Esophagus (tissue), 2 donors: ENCODE measurements at regions not wholly inside any gene's neighbourhood (a gene's known extent, or its start where the extent isn't known, plus 50 kb on each side); places are given as distances from the start of the nearest gene placed in this dataset.

Source experiments
- H3K27ac ChIP-seq, 2 donors: one replicate each; pipeline ENCODE4 v1.5.1; 2013; ENCODE audit warnings: low read depth in 2 of 2, mild to moderate bottlenecking in 2 of 2, inconsistent platforms in 1 of 2, low read length in 1 of 2, moderate library complexity in 1 of 2
- H3K27me3 ChIP-seq, 2 donors: one replicate each; pipeline ENCODE4 v1.6.1; 2013; ENCODE audit warnings: low read length in 2 of 2, control low read depth in 1 of 2, mild to moderate bottlenecking in 1 of 2; ENCODE audit not compliant: insufficient read depth in 2 of 2, control insufficient read depth in 1 of 2
- H3K36me3 ChIP-seq, 2 donors: one replicate each; pipeline ENCODE4 v1.6.1; 2013; ENCODE audit warnings: low read length in 1 of 2; ENCODE audit not compliant: control insufficient read depth in 2 of 2, insufficient read depth in 2 of 2
- H3K4me1 ChIP-seq, 2 donors: one replicate each; pipeline ENCODE4 v1.6.1; 2013; ENCODE audit warnings: low read length in 1 of 2; ENCODE audit not compliant: control insufficient read depth in 2 of 2, insufficient read depth in 2 of 2
- H3K4me3 ChIP-seq, 2 donors: one replicate each; pipeline ENCODE4 v1.5.1; 2013; ENCODE audit warnings: low read length in 2 of 2, mild to moderate bottlenecking in 2 of 2, low read depth in 1 of 2, moderate library complexity in 1 of 2
- H3K9me3 ChIP-seq, 2 donors: one replicate each; pipeline ENCODE4 v1.6.1; 2013; ENCODE audit warnings: mild to moderate bottlenecking in 2 of 2, low read depth in 1 of 2, low read length in 1 of 2, moderate library complexity in 1 of 2; ENCODE audit not compliant: control insufficient read depth in 2 of 2, insufficient read depth in 1 of 2
- WGBS, 2 donors: extraction: QIAGEN DNeasy Blood & Tissue Kit; methylation state at CpG; one replicate each; pipeline ENCODE4 v1.1.7; 2013; 5-methylcytosine and 5-hydroxymethylcytosine counted together
- donor health status: healthy with polysubstance abuse.
- donor health status: Bipolar disorder and iron deficiency.

DNA sequence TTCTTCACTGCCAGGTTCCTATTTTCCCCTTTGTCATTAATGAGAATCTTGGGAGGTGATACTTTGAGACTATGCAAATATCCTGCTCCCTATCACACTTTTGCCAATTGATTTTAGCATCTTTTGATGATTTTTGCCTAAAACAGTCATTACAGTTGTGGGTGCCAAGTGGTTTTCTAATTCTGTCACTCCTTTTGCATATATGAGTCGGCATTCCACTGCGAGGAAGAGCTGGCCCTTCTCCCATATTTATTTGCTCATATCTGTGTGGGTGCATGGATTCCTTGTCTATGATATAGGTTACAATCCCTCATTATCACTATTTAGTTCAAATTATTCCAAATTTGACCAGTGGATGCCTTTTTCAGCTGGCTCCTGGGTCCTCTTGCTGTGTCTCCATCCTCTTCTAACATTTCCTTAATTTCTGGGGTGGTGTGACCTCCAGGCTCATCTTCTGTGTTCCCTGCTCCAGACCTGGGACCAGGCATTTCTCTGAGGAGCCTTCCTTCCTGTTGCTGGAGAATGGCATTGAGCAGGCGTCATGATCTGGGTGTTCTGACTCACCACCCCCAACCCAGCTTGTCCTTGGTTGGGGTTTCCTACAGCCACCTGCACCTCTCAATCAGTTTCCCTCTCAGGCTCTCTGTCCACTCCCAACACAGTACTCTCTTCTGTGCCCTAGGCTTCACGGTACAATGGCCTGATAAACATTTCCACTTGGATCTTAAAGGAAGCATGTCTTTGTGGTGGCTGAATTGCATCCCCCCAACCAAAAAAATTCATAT lies 106.7 kb downstream of the NXNL2 start:
- Histone ChIP-seq H3K9me3 (peaks cover 0 to 4% of the 10 kb centered on the region in 2 donors), H3K36me3 (no peaks in the 10 kb centered on the region), H3K27me3 (no peaks in the 10 kb centered on the region), H3K27ac (no peak overlapping the region), H3K4me1 (no peaks in the 10 kb centered on the region), H3K4me3 (no peak overlapping the region)
- WGBS, 2 donors = 64 to 79% methylated on average over 4 of the region's 4 CpGs

DNA sequence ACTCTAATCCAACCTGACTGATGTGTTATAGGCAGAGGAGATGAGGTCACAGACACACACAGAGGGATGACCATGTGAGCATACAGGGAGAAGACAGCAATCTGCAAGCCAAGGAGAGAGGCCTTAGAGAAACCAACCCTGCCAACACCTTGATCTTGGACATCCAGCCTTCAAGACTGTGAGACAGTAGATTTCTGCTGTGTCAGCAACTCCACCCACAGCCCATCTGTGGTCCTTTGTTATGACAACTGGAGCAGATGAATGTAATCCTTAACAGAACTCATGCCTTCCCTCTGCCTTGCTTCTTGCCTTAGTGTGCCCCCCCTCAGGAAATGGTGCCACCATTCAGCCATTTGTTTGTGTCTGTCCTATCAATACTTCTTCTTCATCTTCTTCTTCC lies 107.4 kb downstream of the NXNL2 start:
- Histone ChIP-seq H3K36me3 (no peaks in the 10 kb centered on the region), H3K4me1 (no peaks in the 10 kb centered on the region), H3K9me3 (peaks cover 0 to 4% of the 10 kb centered on the region in 2 donors), H3K4me3 (no peak overlapping the region), H3K27me3 (no peaks in the 10 kb centered on the region), H3K27ac (no peak overlapping the region)

DNA sequence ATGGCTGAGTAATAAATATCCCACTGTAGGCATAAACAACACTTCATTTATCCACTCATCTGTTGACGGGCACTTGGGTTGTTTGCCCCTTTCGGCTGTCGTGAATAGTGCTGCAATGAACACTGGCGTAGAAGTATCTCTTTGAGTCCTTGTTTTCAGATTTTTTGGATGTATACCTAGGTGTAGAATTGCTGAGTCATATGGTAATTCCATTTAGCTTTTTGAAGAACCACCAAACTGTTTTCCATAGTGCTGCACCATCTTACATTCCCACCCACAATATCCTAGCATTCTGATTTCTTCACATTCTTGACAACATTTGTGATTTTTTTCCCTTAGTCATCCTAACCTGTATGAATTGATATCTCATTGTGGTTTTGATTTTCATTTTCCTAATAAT lies 109.0 kb downstream of the NXNL2 start:
- 85 to 91% methylated on average over 4 of the region's 4 CpGs for WGBS, 2 donors
- H3K36me3 ChIP-seq = no peaks in the 10 kb centered on the region
- no peaks in the 10 kb centered on the region for H3K27me3 ChIP-seq
- peaks cover 0 to 4% of the 10 kb centered on the region in 2 donors for H3K9me3 ChIP-seq
- H3K4me3 ChIP-seq = no peak overlapping the region
- H3K27ac ChIP-seq = no peak overlapping the region
- no peaks in the 10 kb centered on the region for H3K4me1 ChIP-seq

DNA sequence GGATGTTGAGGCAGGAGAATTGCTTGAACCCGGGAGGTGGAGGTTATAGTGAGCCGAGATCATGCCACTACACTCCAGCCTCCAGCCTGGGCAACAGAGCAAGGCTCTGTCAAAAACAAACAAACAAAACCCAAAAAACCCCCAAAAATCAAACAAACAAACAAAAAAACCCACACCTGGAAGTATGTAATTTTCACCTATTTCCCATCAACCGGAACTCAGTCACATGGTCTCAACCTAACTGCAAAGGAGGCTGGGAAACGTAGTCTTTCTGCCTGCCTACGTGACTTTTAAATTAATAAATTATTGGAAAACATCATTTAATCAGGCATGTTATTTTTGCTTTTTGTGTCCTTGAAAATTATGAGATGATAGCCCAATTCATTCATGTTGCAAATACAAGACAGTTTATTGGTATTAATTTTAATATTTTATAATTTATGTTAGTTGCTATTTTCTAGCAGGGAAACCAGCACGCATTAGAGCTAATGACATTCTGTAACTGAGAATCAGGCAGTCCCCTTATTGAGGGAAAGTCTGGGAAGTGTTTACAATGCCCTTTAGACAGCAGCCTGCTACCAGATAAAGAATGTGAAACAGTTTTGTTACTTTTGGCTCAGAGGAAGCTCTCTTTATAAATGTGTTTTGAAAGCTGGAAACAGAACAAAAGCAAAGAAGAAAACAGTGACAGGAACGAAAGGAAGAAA lies 110.3 kb downstream of the NXNL2 start:
- Histone ChIP-seq H3K36me3 (no peaks in the 10 kb centered on the region), H3K9me3 (peaks cover 0 to 4% of the 10 kb centered on the region in 2 donors), H3K4me1 (no peaks in the 10 kb centered on the region), H3K27me3 (no peaks in the 10 kb centered on the region), H3K27ac (no peak overlapping the region), H3K4me3 (no peak overlapping the region)
- WGBS, 2 donors = 73% methylated on average over 7 of the region's 7 CpGs

DNA sequence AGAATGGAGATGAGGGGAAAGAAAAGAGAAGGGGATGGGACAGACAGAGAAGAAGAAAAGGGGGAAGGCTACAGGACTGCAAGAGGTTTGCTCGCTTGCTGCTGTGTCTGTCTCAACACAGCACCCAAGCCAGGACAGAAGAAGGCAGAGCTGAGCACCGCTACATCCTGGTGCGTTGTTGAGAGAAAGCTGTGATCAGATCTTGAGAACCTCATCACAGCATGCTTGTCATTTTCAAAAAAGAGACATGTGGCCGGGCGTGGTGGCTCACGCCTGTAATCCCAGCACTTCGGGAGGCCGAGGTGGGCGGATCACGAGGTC lies 110.9 kb downstream of the NXNL2 start:
- Histone ChIP-seq H3K4me1 (no peaks in the 10 kb centered on the region), H3K4me3 (no peak overlapping the region), H3K36me3 (no peaks in the 10 kb centered on the region), H3K27ac (no peak overlapping the region), H3K9me3 (peaks cover 0 to 4% of the 10 kb centered on the region in 2 donors), H3K27me3 (no peaks in the 10 kb centered on the region)
- 85 to 86% methylated on average over 10 of the region's 10 CpGs for WGBS, 2 donors

DNA sequence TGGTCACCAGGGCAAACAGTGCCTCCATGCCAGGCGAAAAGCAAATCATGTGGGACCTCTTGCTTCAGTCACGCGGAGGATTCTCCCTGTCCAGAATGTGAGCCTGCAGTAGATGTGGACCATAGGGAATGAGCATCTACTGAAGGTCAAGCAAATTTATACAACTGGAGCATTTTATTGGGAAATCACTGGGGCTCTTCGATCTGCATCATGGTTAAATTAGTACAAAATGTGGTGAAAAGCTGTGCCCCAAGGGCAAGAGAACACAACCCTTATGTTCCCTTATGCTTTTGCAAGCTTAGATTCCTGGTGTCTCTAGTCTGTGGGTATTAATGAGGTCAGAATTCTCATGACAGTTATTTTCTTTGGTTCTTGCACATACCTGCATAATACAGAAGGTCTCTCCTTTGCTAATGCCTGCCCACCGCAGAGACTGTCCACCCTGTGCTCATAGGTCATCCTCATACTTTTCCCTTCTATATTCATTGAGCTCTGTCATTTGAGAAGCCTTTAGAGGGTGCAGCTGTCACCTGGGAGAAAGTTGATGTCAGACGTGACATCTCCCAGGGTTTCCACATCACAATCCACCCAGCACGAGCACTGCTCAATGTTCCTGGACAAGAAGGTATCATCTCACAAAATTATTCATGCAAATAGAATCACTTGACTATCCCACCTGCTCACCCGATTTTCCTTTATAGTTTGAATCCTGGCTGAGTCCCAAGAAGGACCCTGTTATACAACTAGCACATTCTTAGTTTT lies 111.7 kb downstream of the NXNL2 start:
- WGBS, 2 donors = 83 to 84% methylated on average over 8 of the region's 8 CpGs
- Histone ChIP-seq H3K27ac (no peak overlapping the region), H3K27me3 (no peaks in the 10 kb centered on the region), H3K36me3 (no peaks in the 10 kb centered on the region), H3K9me3 (peaks cover 0 to 4% of the 10 kb centered on the region in 2 donors), H3K4me3 (no peak overlapping the region), H3K4me1 (no peaks in the 10 kb centered on the region)

DNA sequence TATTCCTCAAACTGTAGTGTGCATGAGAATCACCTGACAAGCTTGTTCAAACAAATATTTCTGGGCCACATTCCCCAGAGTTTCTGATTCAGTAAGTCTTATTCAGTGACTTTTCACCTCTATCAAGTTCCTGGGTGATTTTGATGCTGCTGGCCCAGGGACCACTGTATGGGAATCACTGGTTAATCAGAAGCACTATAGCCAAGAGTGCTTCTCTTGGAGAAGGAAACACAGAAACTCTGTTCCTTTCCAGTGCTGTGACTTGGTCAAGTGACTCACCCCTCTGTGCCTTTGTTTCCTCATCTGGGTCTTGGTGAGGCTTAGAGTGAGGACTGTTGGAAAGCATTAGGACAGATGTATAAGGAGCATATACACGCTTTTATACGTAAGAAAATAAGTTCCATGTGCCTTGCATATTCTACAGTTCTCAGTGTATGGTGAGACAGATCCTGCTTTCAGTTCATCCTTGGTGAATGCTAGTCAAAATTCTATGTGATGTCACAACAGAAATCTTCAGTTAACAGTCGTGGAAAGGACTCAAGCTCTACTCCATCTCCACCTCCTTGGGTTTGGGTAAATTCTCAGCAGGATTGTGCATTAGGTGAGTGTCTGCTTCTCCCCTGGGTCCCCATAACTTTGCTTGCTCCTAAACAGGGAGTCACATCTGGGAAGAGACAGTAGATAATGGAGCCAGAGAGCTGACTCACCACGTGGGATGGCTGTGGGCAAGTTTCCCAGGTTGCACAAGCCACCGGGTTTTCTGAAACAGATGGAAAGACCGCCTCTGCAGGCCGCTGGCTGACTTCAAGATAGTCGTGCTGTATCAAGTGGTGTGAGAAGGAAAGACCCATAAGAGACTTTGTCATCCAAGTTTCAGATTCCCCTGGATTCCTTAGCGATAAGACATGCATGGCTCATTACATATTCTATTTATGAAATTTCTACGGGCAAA lies 117.0 kb downstream of the NXNL2 start:
- no peak overlapping the region for H3K4me3 ChIP-seq
- H3K27me3 ChIP-seq = no peaks in the 10 kb centered on the region
- no peaks in the 10 kb centered on the region for H3K9me3 ChIP-seq
- H3K36me3 ChIP-seq = no peaks in the 10 kb centered on the region
- peak overlapping the region; percentile 40 to 64 for H3K27ac ChIP-seq
- 36 to 45% methylated on average over 10 of the region's 10 CpGs for WGBS, 2 donors
- peaks cover 2 to 3% of the 10 kb centered on the region in 2 donors for H3K4me1 ChIP-seq

DNA sequence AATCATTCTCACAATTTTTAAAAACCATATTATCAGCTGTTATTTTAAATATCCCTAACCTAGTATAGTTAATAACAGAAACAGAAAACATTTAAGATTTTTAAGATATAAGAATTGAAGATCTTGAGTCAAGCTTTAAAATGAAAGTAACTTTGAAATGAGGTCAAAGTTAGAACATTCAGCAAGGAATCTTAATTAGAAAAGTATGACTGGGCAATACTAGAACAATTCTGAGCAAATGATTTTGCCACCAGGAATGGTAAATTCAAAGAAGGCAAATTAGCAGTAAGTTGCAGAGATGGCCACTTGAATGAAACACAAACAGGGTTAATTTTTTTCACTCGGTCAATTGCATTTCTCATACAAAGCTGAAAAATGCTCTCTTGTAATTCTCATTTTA lies 117.9 kb downstream of the NXNL2 start:
- Histone ChIP-seq H3K27ac (peak overlapping the region in 1 of 2 donors; percentile 40), H3K27me3 (no peaks in the 10 kb centered on the region)
- 60 to 72% methylated on average over 1 of the region's 1 CpG for WGBS, 2 donors

DNA sequence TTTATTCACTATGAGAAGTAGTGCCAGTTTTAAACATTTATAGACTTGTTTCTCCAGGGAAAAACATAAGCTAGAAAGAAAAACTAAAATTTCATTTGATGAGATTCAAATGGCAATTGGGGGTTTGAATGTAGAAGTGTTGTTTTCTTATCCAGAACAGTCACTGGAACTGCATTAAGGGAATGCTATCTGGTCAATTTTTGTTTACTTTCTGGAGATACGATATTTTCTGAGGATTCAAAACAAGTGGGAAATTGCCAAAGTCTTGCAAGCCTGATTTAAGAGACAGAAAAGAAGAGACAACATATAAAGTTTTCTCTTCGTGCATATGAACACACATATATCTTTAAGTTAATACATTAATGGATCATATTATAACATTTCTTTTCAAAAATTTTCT lies 118.4 kb downstream of the NXNL2 start:
- H3K27ac ChIP-seq = no peak overlapping the region
- WGBS, 2 donors = 47 to 56% methylated on average over 2 of the region's 2 CpGs
- no peaks in the 10 kb centered on the region for H3K27me3 ChIP-seq
- H3K4me1 ChIP-seq = peaks cover 3 to 5% of the 10 kb centered on the region in 2 donors
- no peaks in the 10 kb centered on the region for H3K9me3 ChIP-seq
- H3K4me3 ChIP-seq = no peak overlapping the region
- no peaks in the 10 kb centered on the region for H3K36me3 ChIP-seq

More for the DNA sequence above, 117.9 kb downstream of the NXNL2 start:
- Histone ChIP-seq H3K4me1 (peaks cover 3% of the 10 kb centered on the region in 2 donors), H3K36me3 (no peaks in the 10 kb centered on the region), H3K4me3 (no peak overlapping the region), H3K9me3 (no peaks in the 10 kb centered on the region)
